AG04449 (cell line): ENCODE measurements at regions not wholly inside any gene's neighbourhood (a gene's known extent, or its start where the extent isn't known, plus 50 kb on each side); places are given as distances from the start of the nearest gene placed in this dataset.

Experiments
- CTCF ChIA-PET: fragments of 350-600 bp; formaldehyde crosslinking; extraction: SDS; loops from one replicate; lab custom pipeline; 2021; ENCODE audit warnings: antibody characterized with exemption; lab: Yijun Ruan, JAX
- POLR2A ChIA-PET: fragments of 400-600, 350-600 bp; formaldehyde crosslinking; extraction: SDS; loops from one replicate; lab custom pipeline; 2020; ENCODE audit warnings: antibody characterized with exemption, inconsistent platforms; lab: Yijun Ruan, JAX
- DNase-seq: peaks from one replicate; pipeline ENCODE4 v3.0.0-alpha.2; 2010; ENCODE audit warnings: low read depth, low spot score
- H3K4me3 ChIP-seq: 2 replicates; pipeline ENCODE4 v1.5.1; 2011; ENCODE audit warnings: low read depth, mild to moderate bottlenecking, control low read depth, low read length
- TF ChIP-seq, protein P1 (sequence below): IDR thresholded peaks from one replicate; pipeline ENCODE4 v1.5.1; 2011; ENCODE audit warnings: mild to moderate bottlenecking, moderate library complexity, low read length, control low read depth, inconsistent platforms; ENCODE audit not compliant: insufficient read depth; ENCODE audit errors: missing control alignments

DNA sequence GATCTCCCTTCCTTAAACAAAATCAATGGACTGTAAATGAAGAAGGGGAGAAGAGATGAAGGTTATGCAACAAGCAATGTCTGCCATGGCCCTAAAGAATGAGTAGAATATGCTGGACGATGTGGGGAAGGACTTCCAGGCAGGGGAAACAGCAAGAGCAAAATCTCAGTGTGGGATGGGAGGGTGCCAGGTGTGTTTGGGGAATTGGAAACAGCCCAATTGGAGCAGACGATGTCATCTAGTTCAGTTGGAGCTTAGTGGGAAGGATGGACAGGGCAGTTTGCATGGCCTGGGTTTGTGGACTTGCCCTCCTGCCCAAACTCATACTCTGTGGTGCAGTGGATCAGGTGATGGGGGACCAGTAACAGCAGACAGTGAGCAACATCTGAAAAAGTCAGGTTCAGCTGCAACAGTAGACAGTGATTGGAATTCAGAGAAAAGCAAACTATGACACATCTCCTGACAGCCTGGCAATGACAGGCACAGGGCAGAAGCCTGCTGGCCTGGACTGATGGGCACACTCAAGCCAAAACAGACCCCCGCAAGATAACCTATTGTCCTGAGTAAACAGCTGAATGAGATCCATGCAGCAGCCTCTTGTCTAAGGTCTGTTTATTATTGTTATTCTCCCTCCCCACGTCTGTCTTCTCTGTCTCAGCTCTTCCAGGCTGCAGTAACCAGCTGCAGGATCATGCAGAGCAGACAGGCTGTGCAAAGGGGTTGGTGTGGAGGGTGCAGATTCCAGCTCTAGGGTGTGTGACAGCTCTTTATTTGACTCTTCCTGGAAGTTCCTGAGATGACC, 50.5 kb upstream of the PRELP start:
- ChIA-PET CTCF (interaction anchor here (0.6 to 2.2 kb wide), 12 partner anchors 10 to 158 kb away, joined by 3 to 9 read pairs (median 4); no protein-coding TSS in a partner anchor), POLR2A (interaction anchor here (0.6 to 1.4 kb wide), 2 partner anchors 15 to 107 kb away, joined by 3 read pairs; no protein-coding TSS in a partner anchor)
- TF ChIP-seq, protein P1, sequence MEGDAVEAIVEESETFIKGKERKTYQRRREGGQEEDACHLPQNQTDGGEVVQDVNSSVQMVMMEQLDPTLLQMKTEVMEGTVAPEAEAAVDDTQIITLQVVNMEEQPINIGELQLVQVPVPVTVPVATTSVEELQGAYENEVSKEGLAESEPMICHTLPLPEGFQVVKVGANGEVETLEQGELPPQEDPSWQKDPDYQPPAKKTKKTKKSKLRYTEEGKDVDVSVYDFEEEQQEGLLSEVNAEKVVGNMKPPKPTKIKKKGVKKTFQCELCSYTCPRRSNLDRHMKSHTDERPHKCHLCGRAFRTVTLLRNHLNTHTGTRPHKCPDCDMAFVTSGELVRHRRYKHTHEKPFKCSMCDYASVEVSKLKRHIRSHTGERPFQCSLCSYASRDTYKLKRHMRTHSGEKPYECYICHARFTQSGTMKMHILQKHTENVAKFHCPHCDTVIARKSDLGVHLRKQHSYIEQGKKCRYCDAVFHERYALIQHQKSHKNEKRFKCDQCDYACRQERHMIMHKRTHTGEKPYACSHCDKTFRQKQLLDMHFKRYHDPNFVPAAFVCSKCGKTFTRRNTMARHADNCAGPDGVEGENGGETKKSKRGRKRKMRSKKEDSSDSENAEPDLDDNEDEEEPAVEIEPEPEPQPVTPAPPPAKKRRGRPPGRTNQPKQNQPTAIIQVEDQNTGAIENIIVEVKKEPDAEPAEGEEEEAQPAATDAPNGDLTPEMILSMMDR: no peak

GRCh38 chr1:203425663-203425975, 50.0 kb upstream of the PRELP start:
- ChIA-PET CTCF (interaction anchor here (0.6 to 2.2 kb wide), 12 partner anchors 10 to 158 kb away, joined by 3 to 9 read pairs (median 4); no protein-coding TSS in a partner anchor), POLR2A (interaction anchor here (0.6 to 1.4 kb wide), 2 partner anchors 15 to 107 kb away, joined by 3 read pairs; no protein-coding TSS in a partner anchor)
- no peak overlapping the region for H3K4me3 ChIP-seq
- TF ChIP-seq, protein P1: no peak
- no peak for DNase-seq

More for the DNA sequence above, 50.5 kb upstream of the PRELP start:
- no peak overlapping the region for H3K4me3 ChIP-seq
- DNase-seq: no peak
